C4-2B (cell line): ENCODE measurements at regions not wholly inside any gene's neighbourhood (a gene's known extent, or its start where the extent isn't known, plus 50 kb on each side); places are given as distances from the start of the nearest gene placed in this dataset.

Source experiments
- ZFX ChIP-seq: fragments of 450-650 bp; IDR thresholded peaks from 2 replicates; pipeline ENCODE4 v1.6.1; 2017
- TF ChIP-seq, protein P1 (sequence below): fragments of 450-650 bp; conservative IDR thresholded peaks from 2 replicates; pipeline ENCODE4 v1.5.1; 2017; ENCODE audit warnings: mild to moderate bottlenecking

DNA sequence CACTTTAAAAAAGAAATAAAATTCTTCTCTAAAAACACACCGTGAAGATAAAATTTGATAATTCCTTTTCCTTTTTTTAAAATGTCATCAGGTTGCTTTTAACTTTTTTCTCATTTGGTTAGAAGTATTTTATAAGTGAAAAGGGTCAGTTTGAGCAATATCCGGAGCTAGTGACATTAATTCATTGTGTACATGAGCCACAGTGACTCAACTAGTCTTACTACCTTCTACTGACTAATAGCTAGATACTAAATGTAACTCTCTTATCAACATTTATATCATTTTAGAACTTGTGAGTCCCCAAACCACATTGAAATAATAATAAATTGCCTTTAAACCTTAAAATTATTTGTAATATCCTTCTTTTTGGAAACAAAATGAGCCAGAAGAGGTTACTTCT, 101.2 kb upstream of the ZBTB20 start:
- TF ChIP-seq, protein P1, sequence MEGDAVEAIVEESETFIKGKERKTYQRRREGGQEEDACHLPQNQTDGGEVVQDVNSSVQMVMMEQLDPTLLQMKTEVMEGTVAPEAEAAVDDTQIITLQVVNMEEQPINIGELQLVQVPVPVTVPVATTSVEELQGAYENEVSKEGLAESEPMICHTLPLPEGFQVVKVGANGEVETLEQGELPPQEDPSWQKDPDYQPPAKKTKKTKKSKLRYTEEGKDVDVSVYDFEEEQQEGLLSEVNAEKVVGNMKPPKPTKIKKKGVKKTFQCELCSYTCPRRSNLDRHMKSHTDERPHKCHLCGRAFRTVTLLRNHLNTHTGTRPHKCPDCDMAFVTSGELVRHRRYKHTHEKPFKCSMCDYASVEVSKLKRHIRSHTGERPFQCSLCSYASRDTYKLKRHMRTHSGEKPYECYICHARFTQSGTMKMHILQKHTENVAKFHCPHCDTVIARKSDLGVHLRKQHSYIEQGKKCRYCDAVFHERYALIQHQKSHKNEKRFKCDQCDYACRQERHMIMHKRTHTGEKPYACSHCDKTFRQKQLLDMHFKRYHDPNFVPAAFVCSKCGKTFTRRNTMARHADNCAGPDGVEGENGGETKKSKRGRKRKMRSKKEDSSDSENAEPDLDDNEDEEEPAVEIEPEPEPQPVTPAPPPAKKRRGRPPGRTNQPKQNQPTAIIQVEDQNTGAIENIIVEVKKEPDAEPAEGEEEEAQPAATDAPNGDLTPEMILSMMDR, result no peak
- TF ChIP-seq ZFX, result no peak
